ENCODE measurements at regions not wholly inside any gene's neighbourhood (a gene's known extent, or its start where the extent isn't known, plus 50 kb on each side); places are given as distances from the start of the nearest gene placed in this dataset.

DNA sequence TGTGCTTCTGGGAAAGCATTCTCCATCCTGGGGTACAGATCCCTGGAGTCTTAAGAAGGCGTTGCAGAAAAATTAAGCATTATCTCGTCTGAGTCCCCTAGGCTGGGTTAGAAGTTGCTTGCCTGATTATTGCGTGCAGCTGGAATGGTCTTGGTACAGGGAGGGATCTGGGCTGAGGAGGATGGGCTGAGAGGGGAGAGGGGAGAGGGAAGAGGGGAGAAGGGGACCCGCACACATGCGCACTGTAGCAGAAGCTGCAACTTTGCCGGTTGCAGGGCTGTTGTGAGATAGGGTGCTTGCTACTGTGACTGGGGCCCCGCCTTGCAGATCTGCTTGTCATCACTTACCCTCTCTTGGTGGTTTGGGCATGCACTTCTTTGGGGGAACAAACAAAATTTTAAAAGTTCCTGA, 316.8 kb downstream of the DLEU7 start:
- Histone ChIP-seq H3K27me3 (no peaks in the 10 kb centered on the region), H3K36me3 (no peaks in the 10 kb centered on the region), H3K9me3 (no peaks in the 10 kb centered on the region), H3K4me1 (peaks cover 30% of the 10 kb centered on the region), H3K4me3 (ENCODE audit: low read depth, low read length) (no peak overlapping the region)
- no peak for DNase-seq
- TF ChIP-seq, protein P1, sequence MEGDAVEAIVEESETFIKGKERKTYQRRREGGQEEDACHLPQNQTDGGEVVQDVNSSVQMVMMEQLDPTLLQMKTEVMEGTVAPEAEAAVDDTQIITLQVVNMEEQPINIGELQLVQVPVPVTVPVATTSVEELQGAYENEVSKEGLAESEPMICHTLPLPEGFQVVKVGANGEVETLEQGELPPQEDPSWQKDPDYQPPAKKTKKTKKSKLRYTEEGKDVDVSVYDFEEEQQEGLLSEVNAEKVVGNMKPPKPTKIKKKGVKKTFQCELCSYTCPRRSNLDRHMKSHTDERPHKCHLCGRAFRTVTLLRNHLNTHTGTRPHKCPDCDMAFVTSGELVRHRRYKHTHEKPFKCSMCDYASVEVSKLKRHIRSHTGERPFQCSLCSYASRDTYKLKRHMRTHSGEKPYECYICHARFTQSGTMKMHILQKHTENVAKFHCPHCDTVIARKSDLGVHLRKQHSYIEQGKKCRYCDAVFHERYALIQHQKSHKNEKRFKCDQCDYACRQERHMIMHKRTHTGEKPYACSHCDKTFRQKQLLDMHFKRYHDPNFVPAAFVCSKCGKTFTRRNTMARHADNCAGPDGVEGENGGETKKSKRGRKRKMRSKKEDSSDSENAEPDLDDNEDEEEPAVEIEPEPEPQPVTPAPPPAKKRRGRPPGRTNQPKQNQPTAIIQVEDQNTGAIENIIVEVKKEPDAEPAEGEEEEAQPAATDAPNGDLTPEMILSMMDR (IDR thresholded peaks at IDR 0.05; ENCODE audit: low read depth, low read length) = no peak

DNA sequence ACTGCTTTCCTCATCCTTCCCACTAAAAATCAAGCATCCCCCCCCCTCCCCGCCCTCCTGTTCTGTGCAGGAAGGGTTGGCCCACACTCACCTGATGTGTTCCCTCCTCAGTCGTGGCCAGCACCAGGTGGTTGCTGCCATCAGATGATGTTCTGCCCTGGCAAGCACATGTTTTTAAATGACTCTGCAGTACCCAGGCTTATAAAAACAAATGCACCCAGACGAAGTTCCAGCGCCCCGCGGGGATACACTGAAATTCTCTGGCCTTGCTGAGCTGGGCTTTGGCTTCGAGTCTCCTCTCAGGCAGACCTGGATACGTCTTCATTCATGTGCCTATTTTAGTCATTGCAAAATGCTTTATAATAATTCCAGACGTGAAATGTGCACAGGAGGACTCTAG, 316.3 kb downstream of the DLEU7 start:
- Histone ChIP-seq H3K4me1 (peaks cover 25% of the 10 kb centered on the region), H3K36me3 (no peaks in the 10 kb centered on the region), H3K4me3 (ENCODE audit: low read depth, low read length) (no peak overlapping the region), H3K27me3 (no peaks in the 10 kb centered on the region), H3K9me3 (no peaks in the 10 kb centered on the region)
- TF ChIP-seq, protein P1 (IDR thresholded peaks at IDR 0.05; ENCODE audit: low read depth, low read length) = no peak
- DNase-seq = peak; percentile 11

DNA sequence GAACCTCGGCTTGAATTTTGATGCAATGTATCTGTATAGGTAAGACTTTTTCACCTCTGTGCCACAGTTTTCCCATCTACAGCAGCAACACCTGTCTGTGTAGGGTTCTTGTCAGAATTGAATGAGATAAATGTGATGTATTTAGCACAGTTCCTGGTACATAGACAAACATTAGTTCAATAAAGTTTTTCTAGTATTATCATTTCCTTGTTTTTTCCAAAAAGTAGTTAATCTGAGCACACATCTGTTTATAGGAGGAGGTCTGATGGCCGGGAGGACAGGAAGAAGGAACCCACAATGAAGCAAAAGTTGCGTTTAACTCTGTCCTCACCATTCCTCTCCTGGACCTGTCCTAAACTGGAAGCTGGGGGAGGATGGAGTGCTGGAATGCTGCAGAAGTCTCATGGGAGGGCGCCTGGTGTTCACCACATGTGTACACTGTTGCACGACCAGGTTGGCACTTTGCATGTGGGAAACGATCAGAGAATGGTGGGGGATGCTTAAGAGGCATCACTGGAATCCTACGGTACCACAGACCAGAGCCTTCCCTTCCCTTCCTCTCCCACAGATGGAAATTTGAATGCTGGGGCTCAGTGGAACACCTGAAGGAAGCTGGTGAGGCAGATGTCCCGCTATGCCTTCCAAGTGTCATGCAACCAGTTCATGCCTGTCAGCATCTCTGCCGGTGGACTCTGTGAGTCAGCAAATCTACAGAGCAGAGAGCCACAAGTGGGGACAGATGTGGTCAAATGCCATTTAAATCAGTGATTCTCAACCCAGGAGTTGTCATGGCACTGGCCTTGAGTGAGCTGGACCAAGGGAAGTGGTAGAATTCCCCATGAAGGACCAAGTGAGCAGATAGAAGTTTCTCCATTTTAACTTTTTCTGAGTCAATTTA, 315.6 kb downstream of the DLEU7 start:
- Histone ChIP-seq H3K4me3 (ENCODE audit: low read depth, low read length) (no peak overlapping the region), H3K4me1 (peaks cover 22% of the 10 kb centered on the region), H3K9me3 (no peaks in the 10 kb centered on the region), H3K36me3 (no peaks in the 10 kb centered on the region), H3K27me3 (no peaks in the 10 kb centered on the region)
- TF ChIP-seq, protein P1 (IDR thresholded peaks at IDR 0.05; ENCODE audit: low read depth, low read length) = no peak
- DNase-seq = no peak

DNA sequence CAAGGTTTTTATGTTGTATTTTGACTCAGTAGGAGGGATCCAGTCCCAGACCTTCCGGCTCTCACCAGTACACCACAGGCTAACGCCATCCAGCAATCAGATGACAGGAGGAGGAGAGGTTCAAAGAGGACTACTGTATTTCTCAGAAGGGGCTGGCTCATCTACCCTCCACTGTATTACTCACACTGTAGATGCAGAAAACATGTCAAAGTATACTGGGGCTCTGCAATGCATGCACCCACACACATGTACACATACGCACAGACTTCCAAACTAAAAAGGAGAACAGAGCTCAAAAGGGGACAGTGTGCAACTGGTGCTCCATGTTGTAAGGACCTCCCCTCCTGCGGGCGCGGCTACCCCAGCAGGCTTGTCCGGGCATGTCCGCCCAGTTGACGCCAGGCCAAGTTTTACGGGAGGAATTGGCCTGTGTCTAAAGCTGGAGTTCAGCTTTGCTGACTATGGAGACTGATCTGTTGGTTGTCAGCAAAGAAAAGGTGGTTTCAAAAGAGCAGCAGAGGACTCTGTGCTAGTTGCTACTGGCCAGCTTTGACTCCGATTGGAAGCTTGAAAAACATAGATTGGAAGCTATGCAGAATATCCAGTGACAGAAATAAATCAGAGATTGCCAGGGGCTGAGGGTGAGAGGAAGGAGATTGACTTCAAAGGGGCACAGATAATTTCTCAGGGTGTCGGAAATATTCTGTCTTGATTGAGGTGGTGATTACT, 314.2 kb downstream of the DLEU7 start:
- DNase-seq = peak; percentile 82
- Histone ChIP-seq H3K4me1 (peaks cover 14% of the 10 kb centered on the region), H3K36me3 (no peaks in the 10 kb centered on the region), H3K4me3 (ENCODE audit: low read depth, low read length) (0 out of 2 replicates have a peak overlapping the region, but pooled peaks have one; percentile 22), H3K27me3 (no peaks in the 10 kb centered on the region), H3K9me3 (no peaks in the 10 kb centered on the region)
- TF ChIP-seq, protein P1 (IDR thresholded peaks at IDR 0.05; ENCODE audit: low read depth, low read length) = no peak

DNA sequence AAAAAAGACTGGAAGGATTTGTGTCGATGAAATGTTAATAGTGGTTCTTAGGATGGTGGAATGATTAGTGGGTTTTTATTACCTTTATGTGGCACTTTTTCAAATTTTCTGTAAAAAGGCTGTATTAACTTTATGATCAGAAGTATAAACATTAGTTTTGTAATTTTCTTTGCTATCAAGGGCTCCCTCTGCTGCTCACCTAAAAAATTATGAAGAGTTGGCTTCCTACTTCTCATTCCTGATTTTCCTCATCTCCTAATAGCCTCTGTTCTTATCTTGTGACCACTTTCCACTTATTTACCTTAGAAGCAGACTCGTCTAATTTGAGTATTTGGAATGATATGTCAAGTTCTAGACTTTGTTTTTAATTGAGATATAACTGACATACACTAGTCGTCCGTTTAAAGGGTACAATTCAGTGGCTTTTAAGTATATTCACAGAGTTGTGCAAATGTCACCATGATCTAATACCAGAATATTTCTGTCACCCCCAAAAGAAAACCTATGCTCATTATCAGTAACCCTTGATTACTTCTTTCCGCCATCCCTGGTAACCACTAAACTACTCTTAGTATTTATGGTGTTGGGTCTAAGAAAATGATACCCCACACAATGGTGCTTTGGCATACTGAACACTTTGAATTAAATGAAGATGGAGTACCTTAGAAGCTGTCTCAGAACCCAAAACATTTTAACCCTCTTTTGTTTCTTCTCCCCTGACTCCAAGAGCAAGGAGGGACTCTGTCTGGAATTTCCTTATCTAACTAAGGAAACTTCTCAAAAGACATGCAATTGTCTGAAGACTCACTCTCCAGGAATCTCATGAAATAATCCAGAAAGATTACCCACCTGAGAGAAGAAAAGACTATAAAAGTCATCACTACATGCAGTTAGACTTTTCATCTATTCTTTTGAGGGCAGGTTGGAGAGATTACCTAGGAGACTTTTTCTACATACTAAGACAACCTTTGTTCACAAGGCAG, 311.3 kb downstream of the DLEU7 start:
- TF ChIP-seq, protein P1 (IDR thresholded peaks at IDR 0.05; ENCODE audit: low read depth, low read length) = peak; percentile 55
- H3K36me3 ChIP-seq = no peaks in the 10 kb centered on the region
- no peaks in the 10 kb centered on the region for H3K27me3 ChIP-seq
- peaks cover 14% of the 10 kb centered on the region for H3K4me1 ChIP-seq
- no peak overlapping the region for H3K4me3 ChIP-seq (ENCODE audit: low read depth, low read length)
- no peaks in the 10 kb centered on the region; the same call in 1 of the 2 replicates for H3K9me3 ChIP-seq
- DNase-seq = no peak
